ENCODE measurements at regions not wholly inside any gene's neighbourhood (a gene's known extent, or its start where the extent isn't known, plus 50 kb on each side); places are given as distances from the start of the nearest gene placed in this dataset.

GRCh38 chr18:28666216-28666615 lies 489.3 kb upstream of the CDH2 start:
- ATAC-seq (ENCODE audit: insufficient read depth, low FRiP score) (no peak), DNase-seq (peak in 1 of 3 donors; percentile 3)
- Histone ChIP-seq H3K9me3 (ENCODE audit: control insufficient read depth in 4 of 4, insufficient read depth in 3 of 4, low read length in 3 of 4) (peaks cover 0 to 4% (median 0%) of the 10 kb centered on the region in 4 donors), H3K9ac (ENCODE audit: insufficient read depth in 1 of 2, low read length in 2 of 2) (no peak overlapping the region), H3K4me3 (no peak overlapping the region), H3K4me1 (ENCODE audit: control insufficient read depth in 5 of 5, insufficient read depth in 5 of 5, low read length in 5 of 5) (no peaks in the 10 kb centered on the region), H3K27me3 (ENCODE audit: control insufficient read depth in 3 of 3, insufficient read depth in 3 of 3, low read length in 2 of 3) (no peaks in the 10 kb centered on the region), H3K27ac (ENCODE audit: low read depth in 1 of 2, low read length in 1 of 2) (no peak overlapping the region), H3K36me3 (ENCODE audit: control insufficient read depth in 4 of 4, insufficient read depth in 4 of 4, low read length in 4 of 4) (peaks cover 0 to 1% (median 0%) of the 10 kb centered on the region in 4 donors)
- no peak for TF ChIP-seq CTCF (IDR thresholded peaks at IDR 0.05; ENCODE audit: control extremely low read depth, extremely low read depth)

- ATAC-seq (ENCODE audit: insufficient read depth, low FRiP score) (no peak), DNase-seq (no peak)
- Histone ChIP-seq H3K27ac (ENCODE audit: low read depth in 1 of 2, low read length in 1 of 2) (no peak overlapping the region), H3K27me3 (ENCODE audit: control insufficient read depth in 3 of 3, insufficient read depth in 3 of 3, low read length in 2 of 3) (no peaks in the 10 kb centered on the region), H3K4me1 (ENCODE audit: control insufficient read depth in 5 of 5, insufficient read depth in 5 of 5, low read length in 5 of 5) (no peaks in the 10 kb centered on the region), H3K36me3 (ENCODE audit: control insufficient read depth in 4 of 4, insufficient read depth in 4 of 4, low read length in 4 of 4) (no peaks in the 10 kb centered on the region), H3K4me3 (no peak overlapping the region), H3K9me3 (ENCODE audit: control insufficient read depth in 4 of 4, insufficient read depth in 3 of 4, low read length in 3 of 4) (no peaks in the 10 kb centered on the region), H3K9ac (ENCODE audit: insufficient read depth in 1 of 2, low read length in 2 of 2) (no peak overlapping the region)
- no peak for TF ChIP-seq CTCF (IDR thresholded peaks at IDR 0.05; ENCODE audit: control extremely low read depth, extremely low read depth)
- WGBS, 2 donors = 26 to 36% methylated on average over 1 of the region's 1 CpG
Observed at GRCh38 chr18:28657961-28658360, 481.0 kb upstream of the CDH2 start.

GRCh38 chr18:28652654-28653053 lies 475.7 kb upstream of the CDH2 start:
- Histone ChIP-seq H3K9ac (ENCODE audit: insufficient read depth in 1 of 2, low read length in 2 of 2) (no peak overlapping the region), H3K36me3 (ENCODE audit: control insufficient read depth in 4 of 4, insufficient read depth in 4 of 4, low read length in 4 of 4) (no peaks in the 10 kb centered on the region), H3K9me3 (ENCODE audit: control insufficient read depth in 4 of 4, insufficient read depth in 3 of 4, low read length in 3 of 4) (peaks cover 0 to 2% (median 0%) of the 10 kb centered on the region in 4 donors), H3K27ac (ENCODE audit: low read depth in 1 of 2, low read length in 1 of 2) (no peak overlapping the region), H3K4me3 (no peak overlapping the region), H3K4me1 (ENCODE audit: control insufficient read depth in 5 of 5, insufficient read depth in 5 of 5, low read length in 5 of 5) (no peaks in the 10 kb centered on the region), H3K27me3 (ENCODE audit: control insufficient read depth in 3 of 3, insufficient read depth in 3 of 3, low read length in 2 of 3) (no peaks in the 10 kb centered on the region)
- TF ChIP-seq CTCF (IDR thresholded peaks at IDR 0.05; ENCODE audit: control extremely low read depth, extremely low read depth) = no peak
- 87 to 89% methylated on average over 3 of the region's 3 CpGs for WGBS, 2 donors
- no peak for DNase-seq
- ATAC-seq (ENCODE audit: insufficient read depth, low FRiP score) = no peak

- Histone ChIP-seq H3K9me3 (ENCODE audit: control insufficient read depth in 4 of 4, insufficient read depth in 3 of 4, low read length in 3 of 4) (peaks cover 0 to 2% (median 0%) of the 10 kb centered on the region in 4 donors), H3K4me3 (no peak overlapping the region), H3K27me3 (ENCODE audit: control insufficient read depth in 3 of 3, insufficient read depth in 3 of 3, low read length in 2 of 3) (no peaks in the 10 kb centered on the region), H3K9ac (ENCODE audit: insufficient read depth in 1 of 2, low read length in 2 of 2) (no peak overlapping the region), H3K36me3 (ENCODE audit: control insufficient read depth in 4 of 4, insufficient read depth in 4 of 4, low read length in 4 of 4) (no peaks in the 10 kb centered on the region), H3K4me1 (ENCODE audit: control insufficient read depth in 5 of 5, insufficient read depth in 5 of 5, low read length in 5 of 5) (no peaks in the 10 kb centered on the region), H3K27ac (ENCODE audit: low read depth in 1 of 2, low read length in 1 of 2) (no peak overlapping the region)
- DNase-seq (no peak), ATAC-seq (ENCODE audit: insufficient read depth, low FRiP score) (no peak)
- TF ChIP-seq CTCF (IDR thresholded peaks at IDR 0.05; ENCODE audit: control extremely low read depth, extremely low read depth) = no peak
- 88 to 90% methylated on average over 12 of the region's 12 CpGs for WGBS, 2 donors
Observed at GRCh38 chr18:28651298-28651697, 474.4 kb upstream of the CDH2 start.

Data from lung (tissue), 11 donors.